ENCODE measurements at regions not wholly inside any gene's neighbourhood (a gene's known extent, or its start where the extent isn't known, plus 50 kb on each side); places are given as distances from the start of the nearest gene placed in this dataset.

DNA sequence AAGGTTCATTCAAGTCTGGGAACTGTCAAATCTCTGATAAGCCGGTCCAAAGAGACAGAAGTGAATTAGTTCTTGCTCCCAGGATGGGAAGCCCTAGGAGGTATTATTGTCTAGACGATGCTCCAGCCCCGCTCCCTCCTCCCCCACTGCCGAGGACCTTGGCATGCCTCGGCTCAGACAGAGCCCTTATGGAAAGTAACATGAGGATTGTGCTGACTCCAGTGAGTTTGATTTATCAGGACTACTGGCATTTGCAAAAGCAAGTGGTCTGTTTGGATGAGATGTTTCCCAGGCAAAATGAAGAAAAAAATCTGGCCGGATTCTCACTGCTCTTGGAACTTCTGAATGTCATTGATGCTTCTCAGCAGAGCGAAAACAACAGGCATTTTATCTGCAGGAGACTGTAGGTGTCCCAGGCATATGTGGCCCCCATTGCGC lies 341.0 kb downstream of the ETS1 start:
- no peaks in the 10 kb centered on the region for H3K36me3 ChIP-seq (ENCODE audit: control insufficient read depth in 2 of 2, extremely low read depth in 1 of 2, insufficient read depth in 2 of 2, low read length in 2 of 2)
- dilution Hi-C loops (cut with MboI; ENCODE audit: extremely low pct_ligation_motif_present, low sequenced_read_pairs), result no loop called here
- intact Hi-C loops (cut with micrococcal nuclease), result no loop called here
- H3K4me3 ChIP-seq (replicated peaks in 1 of 3; ENCODE audit: insufficient read depth in 1 of 3, low read depth in 1 of 3, low read length in 3 of 3), result no peak overlapping the region
- H3K4me2 ChIP-seq (ENCODE audit: insufficient read depth, low read length), result no peak overlapping the region
- FAIRE-seq (no peak), DNase-seq (ENCODE audit: low read depth, low spot score) (no peak)
- H3K27ac ChIP-seq (ENCODE audit: insufficient read depth, low read depth, low read length), result no peak overlapping the region
- H3K9me3 ChIP-seq (replicated peaks; ENCODE audit: control insufficient read depth, insufficient read depth, low read length), result no peaks in the 10 kb centered on the region
- H3K4me1 ChIP-seq (ENCODE audit: control insufficient read depth, extremely low read depth, insufficient read depth, low read length), result no peaks in the 10 kb centered on the region
- H3K79me2 ChIP-seq (ENCODE audit: control insufficient read depth, insufficient read depth, low read length), result no peaks in the 10 kb centered on the region
- no peaks in the 10 kb centered on the region for H3K27me3 ChIP-seq (ENCODE audit: control insufficient read depth in 2 of 2, insufficient read depth in 2 of 2, low read length in 2 of 2)
- no peaks in the 10 kb centered on the region for H4K20me1 ChIP-seq (replicated peaks; ENCODE audit: control insufficient read depth, extremely low read depth, insufficient read depth, low read length)
- ChIA-PET POLR2A (no interaction called here), CTCF (interaction anchor here (1.0 kb wide), 1 partner anchor 8 kb away, joined by 4 read pairs; no protein-coding TSS in a partner anchor)
- no peak overlapping the region for H2AFZ ChIP-seq (ENCODE audit: low read depth, low read length)
- no peaks in the 10 kb centered on the region for H3K9me1 ChIP-seq (replicated peaks; ENCODE audit: control insufficient read depth, extremely low read depth, insufficient read depth, low read length)
- no peak overlapping the region for H3K9ac ChIP-seq (replicated peaks; ENCODE audit: extremely low read depth, insufficient read depth, low read length)
- TF ChIP-seq, protein P1, sequence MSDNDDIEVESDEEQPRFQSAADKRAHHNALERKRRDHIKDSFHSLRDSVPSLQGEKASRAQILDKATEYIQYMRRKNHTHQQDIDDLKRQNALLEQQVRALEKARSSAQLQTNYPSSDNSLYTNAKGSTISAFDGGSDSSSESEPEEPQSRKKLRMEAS (IDR thresholded peaks at IDR 0.05; ENCODE audit: insufficient read depth, insufficient read length), result no peak
- TF ChIP-seq MYC (IDR thresholded peaks at IDR 0.05; ENCODE audit: low read depth, low read length) (no peak), GATA2 (IDR thresholded peaks at IDR 0.05; ENCODE audit: insufficient read depth, insufficient read length, low read depth, low read length) (no peak), EZH2 (IDR thresholded peaks at IDR 0.05; ENCODE audit: borderline replicate concordance, low read depth, low read length, severe bottlenecking) (no peak), POLR2A (IDR thresholded peaks at IDR 0.05; ENCODE audit: low read depth, low read length) (no peak), POLR2AphosphoS5 (IDR thresholded peaks at IDR 0.05; ENCODE audit: insufficient read depth, low read depth, low read length) (no peak), JUN (IDR thresholded peaks at IDR 0.05; ENCODE audit: borderline replicate concordance, insufficient read depth, insufficient read length, low read depth) (no peak), FOS (IDR thresholded peaks at IDR 0.05; ENCODE audit: borderline replicate concordance, insufficient read depth, low read length) (no peak)
- TF ChIP-seq, protein P2, sequence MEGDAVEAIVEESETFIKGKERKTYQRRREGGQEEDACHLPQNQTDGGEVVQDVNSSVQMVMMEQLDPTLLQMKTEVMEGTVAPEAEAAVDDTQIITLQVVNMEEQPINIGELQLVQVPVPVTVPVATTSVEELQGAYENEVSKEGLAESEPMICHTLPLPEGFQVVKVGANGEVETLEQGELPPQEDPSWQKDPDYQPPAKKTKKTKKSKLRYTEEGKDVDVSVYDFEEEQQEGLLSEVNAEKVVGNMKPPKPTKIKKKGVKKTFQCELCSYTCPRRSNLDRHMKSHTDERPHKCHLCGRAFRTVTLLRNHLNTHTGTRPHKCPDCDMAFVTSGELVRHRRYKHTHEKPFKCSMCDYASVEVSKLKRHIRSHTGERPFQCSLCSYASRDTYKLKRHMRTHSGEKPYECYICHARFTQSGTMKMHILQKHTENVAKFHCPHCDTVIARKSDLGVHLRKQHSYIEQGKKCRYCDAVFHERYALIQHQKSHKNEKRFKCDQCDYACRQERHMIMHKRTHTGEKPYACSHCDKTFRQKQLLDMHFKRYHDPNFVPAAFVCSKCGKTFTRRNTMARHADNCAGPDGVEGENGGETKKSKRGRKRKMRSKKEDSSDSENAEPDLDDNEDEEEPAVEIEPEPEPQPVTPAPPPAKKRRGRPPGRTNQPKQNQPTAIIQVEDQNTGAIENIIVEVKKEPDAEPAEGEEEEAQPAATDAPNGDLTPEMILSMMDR (IDR thresholded peaks at IDR 0.05; ENCODE audit: extremely low read depth in 1 of 2, insufficient read depth in 1 of 2, low read depth in 1 of 2, low read length in 2 of 2), result no peak
- BruUV-seq (replicated peaks), result no TSS peak

Measured in endothelial cell of umbilical vein (primary cell).